Activated CD4-positive, alpha-beta T cell treated with anti-CD3 and anti-CD28 coated beads for 48 hours (primary cell): ENCODE measurements at regions not wholly inside any gene's neighbourhood (a gene's known extent, or its start where the extent isn't known, plus 50 kb on each side); places are given as distances from the start of the nearest gene placed in this dataset.
"Not testable (repeated sequence)": the region's sequence is repeated elsewhere in the genome, so short reads cannot be mapped to it uniquely, and the experiment has no call there.

Experiments used
- DNase-seq: peaks from one replicate; pipeline ENCODE4 v3.0.0-alpha.2; 2020

DNA sequence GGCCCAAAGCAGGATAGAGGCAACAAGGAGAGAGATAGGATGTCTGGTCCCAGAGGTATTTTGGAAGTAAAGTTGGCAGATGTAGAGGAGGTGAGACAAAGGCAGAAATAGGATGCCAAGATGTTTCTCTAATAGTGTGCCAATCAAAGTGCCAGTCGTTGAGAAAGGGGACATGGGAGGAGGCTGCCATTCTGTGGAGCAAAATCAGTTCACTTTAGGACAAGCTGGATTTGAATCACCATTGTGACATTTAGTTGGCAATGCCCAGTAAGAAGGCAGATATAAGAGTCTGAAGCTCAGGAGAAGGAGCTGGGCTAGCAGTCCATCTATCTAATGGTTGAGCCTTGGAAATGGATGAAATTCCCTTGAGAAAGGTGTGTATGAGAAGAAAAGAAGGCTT lies 53.8 kb downstream of the ADRB2 start:
- no peak for DNase-seq

DNA sequence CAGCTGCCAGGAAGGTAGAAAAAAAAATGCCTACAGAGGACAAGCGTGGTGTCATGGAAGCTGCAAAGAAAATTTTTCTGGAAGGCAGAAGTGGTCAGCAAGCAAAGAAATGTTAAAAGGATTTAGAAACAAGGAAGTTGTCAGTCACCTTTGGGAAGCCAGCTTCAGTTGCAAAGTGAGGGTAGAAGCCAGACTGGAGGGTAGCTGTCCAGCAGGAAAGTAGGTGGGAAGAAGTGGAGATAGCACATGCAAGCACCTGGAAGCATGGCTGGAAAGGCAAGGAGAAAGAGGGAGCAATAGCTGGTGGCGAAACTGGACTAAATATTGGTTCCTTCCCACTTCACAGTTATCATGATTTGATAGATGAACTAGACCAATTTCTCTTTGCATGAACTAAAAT lies 54.3 kb downstream of the ADRB2 start:
- no peak for DNase-seq

DNA sequence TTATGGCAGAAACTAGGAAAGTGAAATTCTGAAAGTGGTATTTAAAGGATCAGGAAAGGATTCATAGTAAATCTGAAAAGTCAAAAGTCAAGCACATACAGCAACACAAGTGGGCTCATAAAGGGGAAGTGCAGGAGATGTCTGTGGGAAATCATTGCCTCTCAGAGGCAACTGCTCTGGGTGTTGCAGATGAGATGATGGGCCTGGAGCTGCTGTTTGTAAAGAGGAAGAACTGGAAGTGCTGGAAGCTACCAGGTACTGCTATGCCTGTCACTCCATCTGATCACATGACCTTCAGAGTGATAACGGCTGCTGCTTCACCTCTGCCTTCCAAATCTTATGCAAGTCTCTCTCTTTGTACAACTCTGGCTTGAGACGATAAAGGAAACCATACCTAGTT lies 55.9 kb downstream of the ADRB2 start:
- no peak for DNase-seq

DNA sequence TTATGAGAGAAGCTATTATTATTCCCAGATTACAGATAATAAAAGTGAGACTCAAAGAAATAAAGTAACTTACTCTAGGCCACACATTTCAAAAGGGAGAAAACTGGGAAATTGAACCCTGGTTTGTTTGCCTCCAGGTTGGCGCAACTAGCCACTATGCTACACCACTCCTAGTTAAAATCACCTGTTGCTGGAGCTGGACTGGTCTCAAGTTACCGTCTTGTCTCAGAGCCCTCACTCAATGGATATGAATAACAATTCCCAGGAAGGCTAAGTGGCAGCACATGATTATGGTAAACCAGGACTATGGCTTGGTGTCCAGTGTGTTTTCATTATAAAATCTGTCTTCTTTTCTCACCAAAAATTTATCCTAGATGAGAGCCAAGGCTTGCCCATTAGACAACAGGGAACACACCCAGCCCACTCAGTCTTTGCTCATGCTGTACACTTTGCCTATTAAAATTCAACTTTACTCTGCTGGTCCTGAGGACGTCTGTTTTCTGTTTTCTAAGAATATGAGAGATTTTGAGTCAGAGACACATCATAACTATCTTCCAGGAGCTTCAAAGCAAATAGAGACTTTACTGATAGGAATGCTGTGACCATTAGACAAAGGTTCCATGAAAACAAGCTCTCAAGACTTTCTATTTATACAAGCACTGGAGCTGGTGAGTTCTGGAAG lies 58.1 kb downstream of the ADRB2 start:
- no peak for DNase-seq

DNA sequence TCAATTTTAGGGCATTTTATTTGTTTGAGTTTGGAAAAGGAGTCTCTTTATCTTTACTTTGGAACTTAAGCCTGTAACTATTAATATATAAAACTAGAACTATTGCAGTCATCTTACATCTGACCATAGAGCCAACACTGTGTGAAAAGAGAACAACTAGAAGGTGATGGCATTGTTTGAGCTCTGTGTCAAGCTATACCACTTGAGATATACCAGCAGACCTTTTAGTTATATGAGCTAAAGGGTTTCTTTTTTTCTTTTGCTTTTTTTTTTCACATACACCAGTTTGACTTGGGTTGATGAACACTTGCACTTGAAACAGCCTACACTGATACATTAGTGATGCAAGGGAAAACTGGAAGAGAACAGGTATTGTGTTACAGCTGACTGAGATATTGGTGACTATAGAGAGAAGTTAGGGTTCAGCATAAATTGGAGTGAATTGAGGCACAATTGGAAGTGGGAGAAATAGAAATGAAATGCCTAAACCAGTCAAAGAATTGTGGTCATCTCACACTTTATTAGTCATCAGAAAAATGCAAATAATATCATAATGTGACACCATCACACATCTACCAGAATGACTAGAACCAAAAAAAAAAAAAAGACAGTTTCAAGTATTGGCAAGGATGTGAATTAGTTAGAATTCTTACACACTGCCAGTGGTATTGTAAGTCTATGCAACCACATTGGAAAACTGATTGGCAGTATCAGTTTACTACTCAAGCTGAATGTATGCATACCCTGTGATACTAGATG lies 60.9 kb downstream of the ADRB2 start:
- no peak for DNase-seq

DNA sequence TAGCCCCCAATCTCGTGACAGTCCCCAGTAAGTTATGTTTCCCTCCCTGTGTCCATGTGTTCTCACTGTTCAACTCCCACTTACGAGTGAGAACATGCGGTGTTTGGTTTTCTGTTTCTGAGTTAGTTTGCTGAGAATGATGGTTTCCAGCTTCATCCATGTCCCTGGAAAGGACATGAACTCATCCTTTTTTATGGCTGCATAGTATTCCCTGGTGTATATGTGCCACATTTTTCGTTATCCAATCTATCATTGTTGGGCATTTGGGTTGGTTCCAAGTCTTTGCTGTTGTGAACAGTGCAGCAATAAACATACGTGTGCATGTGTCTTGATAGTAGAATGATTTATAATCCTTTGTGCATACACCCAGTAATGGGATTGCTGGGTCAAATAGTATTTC lies 63.5 kb downstream of the ADRB2 start:
- not testable (repeated sequence) for DNase-seq

DNA sequence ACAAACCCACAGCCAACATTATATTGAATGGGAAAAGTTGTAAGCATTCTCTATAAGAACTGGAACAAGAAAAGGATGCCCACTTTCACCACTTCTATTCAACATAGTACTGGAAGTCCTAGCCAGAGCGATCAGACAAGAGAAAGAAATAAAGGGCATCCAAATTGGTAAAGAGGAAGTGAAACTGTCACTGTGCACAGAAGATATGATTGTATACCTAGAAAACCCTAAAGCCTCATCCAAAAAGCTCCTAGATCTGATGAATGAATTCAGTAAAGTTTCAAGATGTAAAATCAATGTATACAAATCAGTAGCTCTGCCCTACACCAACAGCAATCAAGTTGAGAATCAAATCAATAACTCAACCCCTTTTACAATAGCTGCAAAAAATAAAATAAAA lies 69.0 kb downstream of the ADRB2 start:
- DNase-seq, result not testable (repeated sequence)

DNA sequence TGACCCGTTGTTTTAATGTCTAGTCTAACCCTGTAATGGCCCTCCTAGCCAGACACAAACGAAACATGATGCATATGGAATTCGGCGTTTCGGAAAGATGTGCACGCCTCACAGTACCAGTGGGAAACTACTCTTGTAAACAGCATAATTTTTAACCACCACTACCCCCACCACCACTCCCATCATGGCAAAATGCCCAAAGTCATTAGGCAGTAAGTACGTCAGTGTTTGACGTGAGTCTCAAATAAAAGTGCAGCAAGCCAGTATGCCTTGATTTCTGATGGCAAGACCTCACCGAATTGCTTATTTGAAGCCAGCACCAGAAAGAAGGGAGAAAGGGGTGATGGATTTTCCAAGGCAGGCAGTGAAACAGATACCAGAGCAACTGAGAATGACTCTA lies 71.4 kb downstream of the ADRB2 start:
- DNase-seq, result no peak

DNA sequence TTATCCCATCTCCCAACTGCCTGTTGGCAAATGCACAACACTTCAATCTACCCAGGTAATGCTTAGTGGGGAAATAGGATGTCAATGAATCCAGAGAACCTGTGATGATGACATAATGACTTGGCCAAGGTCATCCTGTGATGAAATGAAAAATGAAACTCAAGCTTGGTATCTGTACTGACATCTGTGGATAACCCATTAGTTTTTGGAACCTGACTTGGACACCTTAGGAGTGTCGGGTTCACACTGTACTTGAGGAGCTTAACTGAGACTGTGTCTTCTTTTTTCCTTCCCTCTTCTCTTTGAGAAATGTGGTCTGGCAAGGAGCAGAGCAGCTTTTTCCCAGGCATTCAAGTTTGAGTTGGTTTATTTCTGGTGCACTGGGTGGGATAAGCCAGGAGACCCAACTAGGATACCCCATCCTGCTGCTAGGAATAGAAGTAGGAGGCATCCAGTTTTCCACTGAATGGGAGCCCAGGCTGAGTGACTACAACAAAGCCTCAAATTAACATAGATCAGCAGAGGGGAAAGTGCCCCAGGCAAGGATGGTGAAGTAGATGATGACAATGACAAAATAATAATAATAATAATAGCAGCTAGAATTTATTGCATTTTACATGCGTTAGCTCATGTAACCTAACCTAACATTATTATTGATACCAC lies 72.1 kb downstream of the ADRB2 start:
- no peak for DNase-seq

DNA sequence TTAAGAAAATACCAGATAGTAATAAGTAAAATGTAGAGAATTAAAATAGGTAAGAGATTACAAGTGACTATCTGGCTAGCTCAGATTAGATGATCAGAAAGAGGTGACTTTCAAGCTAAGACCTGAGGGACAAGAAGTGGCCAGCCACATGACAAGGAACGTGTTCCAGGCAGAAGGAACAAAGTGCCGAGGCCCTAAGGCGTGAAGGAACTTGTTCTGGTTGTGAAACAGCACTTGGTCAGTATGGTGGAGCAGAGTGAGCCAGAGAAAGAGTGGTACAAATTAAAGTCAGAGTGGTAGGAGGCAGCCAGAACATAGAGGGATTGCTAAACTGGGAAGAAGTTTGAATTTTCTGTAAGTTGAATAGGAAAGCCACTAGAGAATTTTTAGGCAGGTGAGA lies 73.6 kb downstream of the ADRB2 start:
- DNase-seq, result no peak

DNA sequence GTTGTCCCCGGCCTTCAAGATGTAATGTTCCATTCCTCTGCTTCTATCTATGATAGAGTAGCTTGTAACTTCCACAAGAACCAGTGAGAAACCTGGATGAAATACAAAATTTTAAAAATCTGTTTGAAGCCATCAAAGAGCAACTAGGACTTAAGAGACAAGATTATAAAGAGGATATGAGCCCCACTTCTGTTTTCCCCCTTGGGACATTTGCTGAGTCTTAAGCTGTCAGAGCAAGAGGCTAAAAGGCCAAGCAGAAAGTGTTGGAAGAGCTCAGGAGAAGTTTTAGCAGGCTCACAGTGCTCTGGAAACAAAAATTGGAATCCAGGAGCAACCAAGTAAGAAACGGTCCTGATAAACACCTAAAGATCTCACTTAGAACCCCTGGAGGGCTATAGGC lies 76.1 kb downstream of the ADRB2 start:
- no peak for DNase-seq

DNA sequence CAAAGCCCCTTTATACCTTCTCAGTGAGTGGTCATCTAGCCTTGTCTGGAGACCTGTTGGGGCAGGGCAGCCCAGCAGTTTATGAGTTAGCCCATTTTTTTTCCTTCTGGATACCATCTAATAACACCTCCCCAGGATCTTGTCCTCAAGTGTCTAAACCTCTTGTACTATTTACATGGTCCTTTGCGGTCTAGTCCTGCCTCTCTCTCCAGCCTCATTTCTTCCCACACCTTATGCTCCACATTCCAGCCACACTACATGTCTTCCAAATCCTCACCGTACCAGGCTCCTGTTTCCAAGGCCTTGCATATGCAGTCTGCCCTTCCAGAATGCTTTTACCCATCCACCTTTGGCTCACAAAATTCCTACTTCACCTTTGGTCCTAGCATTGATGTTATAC lies 77.2 kb downstream of the ADRB2 start:
- no peak for DNase-seq

DNA sequence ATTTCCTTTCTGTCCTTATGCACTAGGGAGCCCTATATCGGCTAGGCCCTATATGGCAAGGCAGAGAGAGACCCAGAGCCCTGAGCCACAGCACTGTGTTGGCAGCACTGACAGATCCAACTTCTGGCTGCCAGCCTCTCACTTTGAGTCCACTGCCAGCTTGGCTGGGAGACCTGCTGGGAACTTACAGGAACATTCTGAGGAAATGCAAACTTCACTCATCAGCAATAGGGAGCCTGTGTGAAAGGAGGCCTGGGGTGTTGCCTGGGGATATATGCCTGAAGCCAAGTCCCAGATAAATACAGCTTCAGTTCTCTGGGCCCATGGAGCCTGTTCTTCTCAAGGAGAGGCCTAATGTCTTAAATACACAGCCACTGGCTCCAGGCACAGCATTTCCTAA lies 78.0 kb downstream of the ADRB2 start:
- no peak for DNase-seq

DNA sequence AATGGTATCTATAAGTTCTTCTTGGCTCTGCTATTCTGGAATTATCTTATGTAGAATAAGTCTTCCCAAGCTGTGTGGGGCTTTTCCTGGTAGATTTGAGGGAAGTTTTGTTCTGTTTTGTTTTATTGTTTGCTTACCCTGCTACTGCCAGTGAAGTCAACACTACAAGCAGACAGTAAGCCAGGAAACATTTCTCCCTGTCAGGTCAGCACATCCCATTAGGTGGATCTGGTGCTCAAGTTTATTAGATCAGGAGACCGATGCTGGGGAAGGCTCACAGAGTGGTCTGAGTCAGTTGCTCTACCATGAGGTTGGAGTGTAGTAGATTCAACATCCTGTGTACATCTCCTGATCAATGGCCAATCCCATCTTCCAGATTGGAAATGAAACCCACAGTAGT lies 79.1 kb downstream of the ADRB2 start:
- DNase-seq, result no peak

DNA sequence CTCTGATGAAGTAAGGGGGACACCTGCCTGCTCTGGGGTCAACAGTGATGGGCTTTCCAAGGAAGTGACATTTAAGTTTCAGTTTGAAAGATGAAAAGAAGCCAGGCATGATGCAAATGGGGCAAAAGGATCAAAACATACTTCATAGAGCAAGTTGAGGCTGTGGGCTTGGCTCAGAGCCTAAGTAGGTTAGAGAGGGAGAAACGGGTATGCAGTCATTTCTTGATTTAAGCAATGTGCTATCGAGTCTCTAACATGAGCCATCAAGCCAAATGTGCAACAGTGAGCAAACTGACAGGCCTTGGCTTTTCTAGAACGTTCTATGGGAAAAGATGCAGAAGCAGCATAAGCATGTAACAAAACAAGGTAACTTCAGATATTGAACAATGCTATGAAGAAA lies 80.6 kb downstream of the ADRB2 start:
- DNase-seq, result no peak

DNA sequence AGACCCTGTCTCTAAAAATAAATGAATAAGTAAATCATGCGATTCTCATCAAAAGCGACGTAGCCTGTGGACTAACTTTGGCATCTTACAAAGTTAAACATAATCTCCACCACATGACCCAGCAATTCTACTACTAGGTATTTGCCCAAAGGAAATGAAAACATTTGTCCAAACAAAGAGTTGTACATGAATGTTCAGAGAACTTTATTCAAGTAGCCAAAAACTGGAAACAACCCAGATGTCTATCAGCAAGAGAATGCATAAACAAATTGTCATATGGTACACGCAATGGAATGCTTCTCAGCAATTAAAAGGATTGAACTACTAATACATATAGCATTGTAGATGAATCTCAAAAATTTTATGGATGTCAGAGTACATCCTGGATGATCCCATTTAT lies 82.6 kb downstream of the ADRB2 start:
- DNase-seq, result no peak

DNA sequence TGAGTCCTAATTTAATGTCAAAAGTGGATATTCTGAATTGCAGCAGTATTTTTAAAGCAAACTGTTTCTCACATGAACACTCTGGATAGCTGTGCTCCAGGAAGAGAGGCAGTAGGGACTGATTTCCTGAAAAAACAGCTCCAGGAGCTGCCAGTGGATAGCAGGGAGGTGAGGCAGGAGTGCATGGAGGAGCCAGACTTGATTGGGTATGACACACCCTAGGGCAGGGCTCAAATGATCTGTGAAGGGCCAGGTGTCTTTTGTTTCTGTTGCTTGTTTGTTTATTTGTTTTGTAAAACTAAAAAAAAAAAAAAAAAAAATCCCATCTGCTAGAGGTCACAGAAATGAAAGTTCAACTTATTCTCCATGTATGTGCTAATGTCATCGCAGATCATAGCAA lies 83.4 kb downstream of the ADRB2 start:
- DNase-seq, result no peak

DNA sequence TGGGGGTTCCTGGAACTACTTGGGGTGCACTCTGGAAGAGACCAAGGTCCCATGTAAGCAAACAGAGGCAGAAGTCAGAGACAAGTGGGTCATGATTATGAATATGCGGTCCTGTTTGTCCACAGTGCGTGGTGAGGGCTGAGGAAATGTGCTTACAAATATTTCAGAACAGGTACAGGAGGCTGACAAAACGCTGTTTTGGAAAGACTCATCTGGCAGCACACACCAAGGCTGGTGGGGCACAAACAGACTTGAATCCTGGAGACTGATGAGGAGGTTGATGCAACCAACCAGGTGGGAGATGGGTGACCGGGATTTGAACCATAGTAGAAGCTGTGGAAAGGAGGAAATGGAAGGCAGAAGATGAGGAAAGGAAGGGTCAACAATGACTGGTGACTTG lies 83.8 kb downstream of the ADRB2 start:
- no peak for DNase-seq

DNA sequence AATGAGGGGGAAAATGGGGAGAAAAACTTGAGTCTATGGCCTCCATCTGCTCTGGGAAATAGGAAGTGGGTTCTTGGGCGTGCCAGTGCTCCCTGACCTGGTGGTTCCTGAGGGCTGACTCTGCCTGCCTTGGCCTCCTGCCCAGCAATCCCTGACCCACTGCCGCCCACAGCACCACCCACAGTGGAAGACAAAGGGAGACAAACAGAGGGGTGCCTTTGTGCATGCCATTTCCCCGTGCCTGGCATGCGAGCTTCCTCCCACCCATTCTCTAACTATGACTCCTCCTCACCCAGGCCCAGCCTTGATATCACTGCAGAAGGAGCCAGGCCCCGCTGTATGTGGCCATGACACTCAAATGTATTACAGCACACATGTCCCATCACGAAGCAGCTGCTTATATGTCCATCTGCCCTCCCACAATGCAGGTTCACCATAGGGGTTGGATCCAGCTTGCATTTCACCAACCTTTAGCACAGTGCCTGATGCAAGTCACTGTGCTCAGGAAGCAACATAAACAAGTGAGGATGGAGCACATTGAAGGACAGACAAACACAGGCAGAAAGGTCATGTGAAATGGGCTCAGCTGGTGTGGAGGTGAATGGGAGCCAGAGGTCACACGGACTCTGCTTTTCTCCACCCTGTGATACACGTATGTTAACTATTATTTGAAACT lies 84.4 kb downstream of the ADRB2 start:
- DNase-seq, result no peak

DNA sequence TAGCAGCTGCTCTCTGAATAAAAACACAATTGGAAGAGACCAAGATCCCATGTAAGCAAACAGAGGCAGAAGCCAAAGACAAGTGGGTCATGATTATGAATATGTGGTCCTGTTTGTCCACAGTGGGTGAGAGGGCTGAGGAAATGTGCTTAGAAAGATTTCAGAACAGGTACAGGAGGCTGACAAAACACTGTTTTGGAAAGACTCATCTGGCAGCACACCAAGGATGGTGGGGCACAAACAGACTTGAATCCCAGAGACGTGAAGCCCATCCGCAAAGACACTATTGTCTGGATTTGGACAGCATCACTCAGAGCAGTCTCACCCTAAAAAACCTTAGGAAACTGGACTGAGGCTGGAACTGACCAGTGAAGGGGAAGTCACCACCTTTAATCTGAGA lies 85.0 kb downstream of the ADRB2 start:
- DNase-seq, result no peak

DNA sequence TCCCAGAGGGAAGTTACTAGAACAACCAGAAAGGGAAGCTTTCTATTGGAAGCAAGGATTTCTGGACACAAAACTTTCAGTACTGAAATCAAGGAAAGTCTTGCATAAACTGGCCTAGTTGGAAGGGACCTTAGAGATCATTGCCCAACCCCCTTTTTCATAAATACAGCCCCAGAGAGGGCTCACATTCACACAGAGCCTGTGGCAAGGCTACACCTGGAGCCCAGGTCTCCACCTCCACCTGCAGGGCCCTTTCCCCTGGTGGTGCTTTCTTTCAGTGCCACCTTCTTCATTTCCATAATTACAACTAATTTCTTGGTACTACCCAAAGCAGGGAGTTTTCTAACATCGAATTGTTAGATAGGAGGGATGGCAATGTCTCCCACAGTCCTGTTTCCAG lies 85.7 kb downstream of the ADRB2 start:
- no peak for DNase-seq

DNA sequence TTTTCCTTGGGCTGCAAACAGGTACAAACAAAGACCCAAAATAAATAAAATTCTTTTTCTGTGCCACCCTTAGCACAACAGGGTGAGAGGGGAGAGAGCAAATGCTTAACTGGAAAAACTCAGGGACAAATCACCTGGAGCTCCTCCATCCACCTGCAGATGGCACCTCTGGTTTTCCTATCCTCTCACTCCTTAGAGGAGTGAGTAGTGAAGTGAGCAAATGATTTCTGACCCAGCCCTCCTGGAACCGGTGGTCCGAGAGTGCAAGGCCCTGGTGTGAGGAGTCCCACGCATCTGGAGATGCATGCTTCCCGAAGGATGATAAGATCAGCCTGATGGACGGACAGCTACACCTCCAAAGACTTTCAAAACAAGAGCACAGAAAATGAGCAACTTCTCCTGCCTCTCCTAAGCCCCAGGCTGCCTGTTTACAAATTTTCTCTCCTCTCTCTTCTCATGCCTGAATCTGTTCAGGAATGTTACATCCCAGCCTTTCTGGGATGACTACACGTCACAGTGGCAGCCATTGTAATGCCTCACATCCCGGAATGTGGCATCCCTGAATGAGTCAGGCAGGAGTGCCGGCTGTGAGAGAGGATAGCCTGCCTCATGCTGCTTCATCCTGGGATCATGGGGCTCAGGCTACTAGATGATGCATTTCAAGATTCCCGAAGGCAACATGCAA lies 86.4 kb downstream of the ADRB2 start:
- DNase-seq, result no peak

DNA sequence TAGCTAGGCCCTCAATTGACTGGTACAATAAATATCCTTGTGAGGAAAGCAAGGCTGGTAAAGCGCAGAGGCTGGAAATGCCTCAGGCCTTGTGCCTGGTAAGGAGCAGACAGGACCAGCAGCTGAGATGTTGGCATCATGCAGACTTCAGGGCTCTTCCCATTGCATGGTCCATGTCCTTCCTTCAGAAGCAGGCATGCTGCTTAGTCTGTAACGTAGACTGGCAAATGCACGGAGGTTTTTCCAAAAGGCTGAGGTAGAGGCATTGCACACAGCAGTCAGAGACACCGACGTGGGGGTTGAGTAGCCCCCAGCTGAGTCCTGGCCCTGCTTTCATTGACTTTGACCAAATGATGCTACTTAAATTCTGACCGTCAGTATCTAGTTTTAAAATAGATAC lies 87.1 kb downstream of the ADRB2 start:
- DNase-seq, result no peak
